ENCODE measurements at regions not wholly inside any gene's neighbourhood (a gene's known extent, or its start where the extent isn't known, plus 50 kb on each side); places are given as distances from the start of the nearest gene placed in this dataset.

DNA sequence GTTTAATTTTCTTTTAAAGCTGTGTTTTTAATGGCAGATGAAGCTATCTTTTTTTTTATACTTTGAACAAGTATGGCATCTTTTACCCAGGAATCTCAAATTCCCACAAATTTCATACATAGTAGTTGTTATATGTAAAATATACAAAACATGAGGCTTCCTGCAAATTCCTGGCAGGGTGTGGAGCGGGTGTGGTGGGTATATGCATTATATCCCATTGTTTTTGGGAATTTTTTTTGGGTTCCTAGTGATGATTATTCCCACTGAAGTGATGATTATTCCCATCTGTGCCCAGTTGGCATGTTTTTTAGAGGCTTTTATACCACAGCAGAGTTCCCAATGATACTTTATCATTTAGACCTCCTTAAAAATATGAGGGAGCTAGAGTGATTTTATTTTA lies 320.4 kb downstream of the ZFHX3 start:
- TF ChIP-seq, protein P1, sequence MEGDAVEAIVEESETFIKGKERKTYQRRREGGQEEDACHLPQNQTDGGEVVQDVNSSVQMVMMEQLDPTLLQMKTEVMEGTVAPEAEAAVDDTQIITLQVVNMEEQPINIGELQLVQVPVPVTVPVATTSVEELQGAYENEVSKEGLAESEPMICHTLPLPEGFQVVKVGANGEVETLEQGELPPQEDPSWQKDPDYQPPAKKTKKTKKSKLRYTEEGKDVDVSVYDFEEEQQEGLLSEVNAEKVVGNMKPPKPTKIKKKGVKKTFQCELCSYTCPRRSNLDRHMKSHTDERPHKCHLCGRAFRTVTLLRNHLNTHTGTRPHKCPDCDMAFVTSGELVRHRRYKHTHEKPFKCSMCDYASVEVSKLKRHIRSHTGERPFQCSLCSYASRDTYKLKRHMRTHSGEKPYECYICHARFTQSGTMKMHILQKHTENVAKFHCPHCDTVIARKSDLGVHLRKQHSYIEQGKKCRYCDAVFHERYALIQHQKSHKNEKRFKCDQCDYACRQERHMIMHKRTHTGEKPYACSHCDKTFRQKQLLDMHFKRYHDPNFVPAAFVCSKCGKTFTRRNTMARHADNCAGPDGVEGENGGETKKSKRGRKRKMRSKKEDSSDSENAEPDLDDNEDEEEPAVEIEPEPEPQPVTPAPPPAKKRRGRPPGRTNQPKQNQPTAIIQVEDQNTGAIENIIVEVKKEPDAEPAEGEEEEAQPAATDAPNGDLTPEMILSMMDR (IDR thresholded peaks at IDR 0.05): no peak
- TF ChIP-seq POLR2A (IDR thresholded peaks at IDR 0.05) (no peak), POLR2AphosphoS5 (IDR thresholded peaks at IDR 0.05) (no peak)
